GM21381 (cell line): ENCODE measurements at regions not wholly inside any gene's neighbourhood (a gene's known extent, or its start where the extent isn't known, plus 50 kb on each side); places are given as distances from the start of the nearest gene placed in this dataset.
"Not testable (repeated sequence)": the region's sequence is repeated elsewhere in the genome, so short reads cannot be mapped to it uniquely, and the experiment has no call there.

Experiments
- ATAC-seq: cut with Tn5 transposase; IDR thresholded peaks from one replicate; pipeline ENCODE4 v1.9.1; 2021; ENCODE audit warnings: mild to moderate bottlenecking, moderate library complexity; ENCODE audit not compliant: unreplicated experiment

DNA sequence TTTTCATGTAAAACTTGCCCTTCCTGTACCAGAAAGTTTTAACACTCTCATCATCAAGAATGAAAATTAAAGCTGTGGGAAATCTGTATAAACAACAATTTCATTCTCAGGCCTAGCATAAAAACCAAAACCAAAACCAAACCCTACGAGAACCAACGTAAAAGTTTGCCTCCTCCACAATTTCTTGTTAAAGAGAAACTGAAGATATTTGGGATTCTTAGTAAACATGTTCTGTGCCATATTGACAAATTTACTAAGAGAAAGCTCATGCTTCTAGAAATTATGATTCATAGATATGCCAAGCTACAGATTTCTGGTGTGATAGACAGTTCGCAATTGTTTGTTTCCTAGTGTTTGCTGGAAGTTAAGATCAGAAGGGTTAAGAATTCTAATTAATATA is 801.0 kb upstream of the NUDT12 start:
- no peak for ATAC-seq

DNA sequence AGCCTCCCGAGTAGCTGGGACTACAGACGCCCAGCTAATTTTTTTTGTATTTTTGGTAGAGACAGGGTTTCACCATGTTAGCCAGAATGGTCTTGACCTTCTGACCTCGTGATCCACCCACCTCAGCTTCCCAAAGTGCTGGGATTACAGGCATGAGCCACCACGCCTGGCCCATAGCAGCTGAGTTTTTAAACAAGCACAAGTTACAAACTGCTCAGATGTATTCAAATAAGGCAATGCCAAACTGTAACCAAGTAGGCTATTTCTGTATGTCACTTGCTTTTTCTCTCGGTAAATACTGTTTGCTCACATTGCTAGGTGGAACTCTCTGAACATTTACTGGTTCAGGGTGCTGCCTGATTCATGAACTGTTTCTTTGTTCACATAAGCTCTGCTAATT is 799.3 kb upstream of the NUDT12 start:
- ATAC-seq: no peak

- no peak for ATAC-seq
Measured at GRCh38 chr5:104355350-104355749, 792.8 kb upstream of the NUDT12 start.

GRCh38 chr5:104353371-104353770 is 790.8 kb upstream of the NUDT12 start:
- no peak for ATAC-seq

DNA sequence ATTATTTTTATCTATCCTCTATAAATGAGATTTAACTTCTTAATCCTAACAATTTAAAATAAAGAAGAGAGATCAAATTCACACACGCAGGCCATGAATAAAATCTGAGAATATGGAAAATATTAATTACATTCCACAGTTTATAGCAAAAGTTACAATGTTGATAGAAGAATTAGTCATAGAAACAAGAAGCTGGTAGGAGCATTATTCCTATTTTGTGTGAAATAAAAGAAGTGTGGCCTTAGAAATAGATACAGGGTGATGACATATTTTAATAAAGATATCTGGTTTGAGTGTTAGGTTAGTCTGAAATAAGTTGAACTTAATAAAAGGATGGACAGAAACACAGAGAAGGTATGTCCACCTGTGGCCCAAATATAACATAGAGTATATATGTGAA is 790.4 kb upstream of the NUDT12 start:
- no peak for ATAC-seq

- ATAC-seq: no peak
Measured at GRCh38 chr5:104347119-104347708, 784.6 kb upstream of the NUDT12 start.

DNA sequence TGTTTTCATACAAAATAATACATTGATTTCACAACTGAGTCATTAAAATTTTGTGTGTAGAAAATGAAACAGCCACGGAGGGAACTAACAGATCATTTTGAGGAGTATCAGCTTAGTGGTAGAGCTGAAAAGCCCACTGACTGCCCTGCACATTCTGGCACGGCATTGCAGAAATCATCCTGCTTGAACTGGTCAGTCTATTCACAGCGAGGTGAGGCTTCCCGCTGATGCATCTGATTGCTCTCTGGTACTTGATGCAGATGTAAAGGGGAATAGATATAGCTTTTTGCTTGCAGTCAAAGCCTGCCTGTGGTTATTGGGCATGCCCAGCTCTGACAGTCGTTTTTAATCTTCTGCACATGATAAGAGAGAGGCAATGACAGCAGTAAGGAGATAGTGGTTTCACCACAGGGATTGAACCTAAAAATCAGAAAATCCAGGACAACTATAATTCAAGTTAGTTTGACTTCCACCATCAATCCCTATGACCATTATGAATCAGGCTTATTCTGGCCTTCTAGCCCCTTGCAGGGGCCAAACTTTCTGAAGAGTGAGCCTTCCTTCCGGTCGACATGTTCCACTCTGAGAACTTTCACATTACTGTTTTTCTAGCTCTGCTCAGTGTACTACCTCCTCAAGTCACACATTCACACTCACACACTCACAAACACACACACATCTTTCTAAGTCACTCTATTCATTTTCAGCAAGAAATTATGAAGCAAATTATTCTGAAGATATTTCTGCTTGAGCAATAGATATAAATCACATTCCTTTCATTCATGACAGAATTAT is 782.8 kb upstream of the NUDT12 start:
- no peak for ATAC-seq

DNA sequence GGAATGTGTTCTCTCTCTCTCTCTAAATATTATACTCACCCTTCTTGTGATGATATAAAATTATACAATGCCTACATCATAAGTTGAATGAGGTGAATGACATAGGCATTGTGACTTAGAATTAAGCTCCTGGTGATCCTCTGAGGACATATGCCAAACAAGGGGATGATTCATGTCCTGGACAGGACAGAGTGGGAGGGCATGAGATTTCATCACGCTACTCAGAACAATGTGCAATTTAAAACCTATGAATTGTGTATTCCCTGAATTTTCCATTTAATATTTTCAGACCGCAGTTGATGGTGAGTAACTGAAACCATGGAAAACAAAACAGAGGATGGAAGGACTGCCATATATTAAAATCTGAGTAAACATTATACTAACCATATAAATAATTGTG is 782.2 kb upstream of the NUDT12 start:
- ATAC-seq: no peak

GRCh38 chr5:104327801-104328200 is 765.2 kb upstream of the NUDT12 start:
- ATAC-seq: no peak

GRCh38 chr5:104326966-104327365 is 764.4 kb upstream of the NUDT12 start:
- no peak for ATAC-seq

- no peak for ATAC-seq
Measured at GRCh38 chr5:104325356-104325755, 762.8 kb upstream of the NUDT12 start.

- not testable (repeated sequence) for ATAC-seq
Measured at GRCh38 chr5:104316676-104317075, 754.1 kb upstream of the NUDT12 start.

GRCh38 chr5:104312481-104312880 is 749.9 kb upstream of the NUDT12 start:
- ATAC-seq: no peak

- no peak for ATAC-seq
Measured at GRCh38 chr5:104305602-104306001, 743.0 kb upstream of the NUDT12 start.

GRCh38 chr5:104299998-104300706 is 737.6 kb upstream of the NUDT12 start:
- no peak for ATAC-seq

- no peak for ATAC-seq
Measured at GRCh38 chr5:104298518-104298917, 735.9 kb upstream of the NUDT12 start.

GRCh38 chr5:104297076-104297475 is 734.5 kb upstream of the NUDT12 start:
- no peak for ATAC-seq

DNA sequence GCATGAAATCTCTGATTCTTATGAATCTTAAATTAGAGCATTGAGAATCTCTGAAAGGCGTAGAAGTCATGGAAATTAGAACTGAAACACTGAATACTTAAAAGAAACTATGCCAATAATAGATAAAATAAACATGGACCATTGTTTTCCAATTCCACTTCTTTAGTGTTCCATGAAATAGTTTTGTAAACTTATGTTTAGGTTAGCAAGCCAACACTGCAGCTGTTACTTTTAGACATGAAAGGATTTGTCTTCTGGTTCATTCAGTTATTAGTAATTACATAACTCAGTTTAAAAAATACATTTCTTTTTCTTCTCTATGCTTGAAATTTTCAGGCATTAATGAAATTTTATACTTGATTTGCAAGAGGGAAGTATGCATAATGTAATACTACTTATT is 733.4 kb upstream of the NUDT12 start:
- no peak for ATAC-seq

DNA sequence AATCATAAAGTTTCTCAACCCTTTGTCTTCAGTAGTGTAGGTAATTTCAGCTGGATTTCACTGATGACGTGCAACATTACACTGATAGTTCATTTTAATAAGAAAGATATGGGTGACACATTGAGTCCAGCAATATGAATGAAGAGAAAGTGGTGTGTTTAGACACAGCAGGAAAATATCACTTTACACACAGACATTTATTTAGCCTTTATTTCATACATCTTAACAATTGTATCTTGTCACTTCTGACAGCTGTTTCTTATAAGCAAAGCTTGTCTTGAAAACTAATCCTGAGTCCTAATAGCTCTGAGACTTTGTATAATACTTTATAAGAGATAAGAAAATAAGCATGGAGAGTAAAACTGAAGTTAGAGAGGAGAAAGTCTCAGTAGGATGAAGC is 720.5 kb upstream of the NUDT12 start:
- ATAC-seq: no peak

GRCh38 chr5:104273725-104274124 is 711.1 kb upstream of the NUDT12 start:
- no peak for ATAC-seq

GRCh38 chr5:104267320-104268015 is 704.9 kb upstream of the NUDT12 start:
- ATAC-seq: no peak
